ENCODE measurements at regions not wholly inside any gene's neighbourhood (a gene's known extent, or its start where the extent isn't known, plus 50 kb on each side); places are given as distances from the start of the nearest gene placed in this dataset.

DNA sequence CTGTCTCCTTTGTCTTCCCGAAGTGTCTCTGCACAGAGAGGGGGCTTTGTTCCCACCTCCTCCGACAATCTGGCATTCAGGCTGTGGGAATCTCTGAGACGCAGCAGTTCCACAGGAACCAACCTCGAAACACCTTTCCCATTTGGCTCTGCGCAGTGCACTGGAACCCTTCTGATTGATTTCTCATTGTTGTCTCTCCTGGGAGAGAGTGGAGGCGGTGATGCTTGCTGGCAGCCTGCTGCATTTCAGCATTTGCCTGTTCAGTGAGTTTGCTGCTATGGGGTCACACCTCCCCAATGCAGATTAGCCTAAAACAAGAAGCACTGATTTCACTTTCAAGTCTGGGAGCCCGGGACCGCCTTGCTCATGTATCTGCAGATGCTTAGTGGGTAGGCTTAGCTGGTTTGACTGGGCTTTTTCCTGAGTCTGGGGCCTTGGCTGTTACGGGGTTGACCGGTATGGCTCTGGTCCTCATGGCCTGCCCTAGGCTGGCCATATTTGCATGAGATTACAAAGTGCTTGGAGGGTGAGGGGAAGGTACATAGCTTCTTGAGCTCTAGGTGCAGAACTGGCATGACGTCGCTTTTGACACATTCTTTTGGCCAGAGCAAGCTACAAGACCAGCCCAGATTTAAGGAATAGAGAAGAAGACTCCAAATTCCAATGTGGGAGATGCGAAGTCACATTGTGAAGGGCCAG lies 695.3 kb downstream of the PTPRU start:
- TF ChIP-seq POLR2A (IDR thresholded peaks at IDR 0.05), result no peak
- TF ChIP-seq, protein P1, sequence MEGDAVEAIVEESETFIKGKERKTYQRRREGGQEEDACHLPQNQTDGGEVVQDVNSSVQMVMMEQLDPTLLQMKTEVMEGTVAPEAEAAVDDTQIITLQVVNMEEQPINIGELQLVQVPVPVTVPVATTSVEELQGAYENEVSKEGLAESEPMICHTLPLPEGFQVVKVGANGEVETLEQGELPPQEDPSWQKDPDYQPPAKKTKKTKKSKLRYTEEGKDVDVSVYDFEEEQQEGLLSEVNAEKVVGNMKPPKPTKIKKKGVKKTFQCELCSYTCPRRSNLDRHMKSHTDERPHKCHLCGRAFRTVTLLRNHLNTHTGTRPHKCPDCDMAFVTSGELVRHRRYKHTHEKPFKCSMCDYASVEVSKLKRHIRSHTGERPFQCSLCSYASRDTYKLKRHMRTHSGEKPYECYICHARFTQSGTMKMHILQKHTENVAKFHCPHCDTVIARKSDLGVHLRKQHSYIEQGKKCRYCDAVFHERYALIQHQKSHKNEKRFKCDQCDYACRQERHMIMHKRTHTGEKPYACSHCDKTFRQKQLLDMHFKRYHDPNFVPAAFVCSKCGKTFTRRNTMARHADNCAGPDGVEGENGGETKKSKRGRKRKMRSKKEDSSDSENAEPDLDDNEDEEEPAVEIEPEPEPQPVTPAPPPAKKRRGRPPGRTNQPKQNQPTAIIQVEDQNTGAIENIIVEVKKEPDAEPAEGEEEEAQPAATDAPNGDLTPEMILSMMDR (IDR thresholded peaks at IDR 0.05), result no peak

All from thyroid gland (tissue), 4 donors.